Activated gamma-delta T cell treated with anti-CD3 and anti-CD28 coated beads, Interleukin-2, amount 50 U/mL, for 16 hours (primary cell): ENCODE measurements at regions not wholly inside any gene's neighbourhood (a gene's known extent, or its start where the extent isn't known, plus 50 kb on each side); places are given as distances from the start of the nearest gene placed in this dataset.
"Not testable (repeated sequence)": the region's sequence is repeated elsewhere in the genome, so short reads cannot be mapped to it uniquely, and the experiment has no call there.

Experiments
- DNase-seq: peaks from one replicate; pipeline ENCODE4 v3.0.0-alpha.2; 2020; ENCODE audit warnings: low read depth

DNA sequence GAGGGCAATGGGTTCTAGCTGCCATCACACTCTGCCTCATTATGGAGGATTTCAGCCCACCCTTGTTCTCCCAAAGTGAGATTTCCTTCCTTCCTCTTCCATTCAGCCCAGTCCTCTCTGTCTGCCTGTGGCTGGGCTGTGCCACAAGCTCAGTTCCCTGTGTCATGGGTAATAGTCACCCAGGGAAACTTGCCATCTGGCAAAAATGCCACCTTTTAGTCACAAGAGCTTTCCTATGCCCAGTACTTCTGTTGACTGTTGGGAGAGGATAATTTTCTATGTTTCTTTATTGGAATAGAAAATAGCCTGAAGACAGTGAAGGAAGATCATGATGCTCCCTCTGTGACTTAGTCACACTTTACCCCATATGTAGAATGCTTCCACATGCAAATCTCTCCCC, 71.4 kb downstream of the TLR4 start:
- DNase-seq = no peak

DNA sequence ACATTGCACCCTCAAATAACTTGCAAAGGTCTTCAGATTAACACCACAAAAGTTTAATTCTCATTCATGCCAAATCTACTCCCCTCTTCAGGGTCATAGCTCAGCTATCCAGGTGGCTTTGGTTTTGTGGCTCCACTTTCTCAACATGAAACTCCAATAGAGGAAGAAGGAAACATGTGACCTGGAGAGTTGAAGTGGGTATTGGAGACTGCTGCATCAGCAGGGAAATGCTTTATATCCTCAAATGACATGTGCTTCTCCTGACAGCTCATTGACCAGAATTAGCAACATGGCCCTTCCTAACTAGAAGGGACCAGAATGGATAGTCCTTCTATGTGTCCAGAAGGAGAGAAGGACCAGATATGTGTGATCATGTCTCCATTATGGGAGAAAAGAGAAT, 73.6 kb downstream of the TLR4 start:
- no peak for DNase-seq

DNA sequence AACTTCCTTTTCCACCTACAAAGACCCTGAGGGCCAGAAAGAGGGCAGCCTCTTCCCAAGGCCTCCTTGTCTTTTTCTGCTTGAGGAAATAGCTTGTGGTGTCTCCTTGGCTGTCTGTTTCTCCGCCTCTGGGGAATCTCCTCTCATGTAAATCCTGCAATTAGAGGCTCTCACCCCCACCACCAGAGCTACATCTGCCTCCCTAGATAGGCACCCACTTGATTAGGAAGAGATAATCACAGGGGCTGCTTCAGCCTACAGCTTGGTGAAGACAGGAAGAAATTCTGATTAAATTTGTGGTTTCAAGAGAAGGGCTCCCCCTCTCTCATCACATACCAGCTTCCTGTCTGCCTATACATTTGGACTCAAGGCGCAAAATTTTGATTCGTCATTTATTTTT, 75.6 kb downstream of the TLR4 start:
- DNase-seq = no peak

- DNase-seq = peak; percentile 9
Measured at GRCh38 chr9:117782931-117783788, 79.0 kb downstream of the TLR4 start.

- peak; percentile 1 for DNase-seq
Measured at GRCh38 chr9:117783828-117784227, 79.6 kb downstream of the TLR4 start.

GRCh38 chr9:117784996-117785395, 80.8 kb downstream of the TLR4 start:
- DNase-seq = no peak

- DNase-seq = no peak
Measured at GRCh38 chr9:117787746-117788145, 83.5 kb downstream of the TLR4 start.

DNA sequence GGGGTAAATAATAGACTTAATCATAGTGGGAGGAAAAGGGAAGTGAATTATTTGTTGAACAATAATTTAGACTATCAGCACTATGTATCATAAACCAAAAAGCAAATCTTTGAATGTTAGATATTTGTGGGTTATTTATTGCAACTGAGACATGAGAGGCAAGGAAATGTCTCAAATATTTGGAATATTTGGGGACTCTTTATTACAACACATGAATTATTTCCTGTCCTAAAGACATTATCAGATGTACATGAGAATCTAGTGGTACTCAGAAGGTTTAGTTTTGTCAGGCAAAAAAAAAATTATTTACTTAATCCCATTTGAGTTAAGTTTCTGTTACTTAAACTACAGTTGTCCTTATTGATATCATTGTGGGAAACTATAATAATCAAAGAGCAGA, 91.1 kb downstream of the TLR4 start:
- no peak for DNase-seq

GRCh38 chr9:117796681-117797080, 92.5 kb downstream of the TLR4 start:
- DNase-seq = no peak

- DNase-seq = no peak
Measured at GRCh38 chr9:117800389-117800788, 96.2 kb downstream of the TLR4 start.

GRCh38 chr9:117809751-117810150, 105.5 kb downstream of the TLR4 start:
- DNase-seq = no peak

- DNase-seq = no peak
Measured at GRCh38 chr9:117815315-117815714, 111.1 kb downstream of the TLR4 start.

- no peak for DNase-seq
Measured at GRCh38 chr9:117815948-117816347, 111.7 kb downstream of the TLR4 start.

GRCh38 chr9:117821954-117822353, 117.8 kb downstream of the TLR4 start:
- no peak for DNase-seq

DNA sequence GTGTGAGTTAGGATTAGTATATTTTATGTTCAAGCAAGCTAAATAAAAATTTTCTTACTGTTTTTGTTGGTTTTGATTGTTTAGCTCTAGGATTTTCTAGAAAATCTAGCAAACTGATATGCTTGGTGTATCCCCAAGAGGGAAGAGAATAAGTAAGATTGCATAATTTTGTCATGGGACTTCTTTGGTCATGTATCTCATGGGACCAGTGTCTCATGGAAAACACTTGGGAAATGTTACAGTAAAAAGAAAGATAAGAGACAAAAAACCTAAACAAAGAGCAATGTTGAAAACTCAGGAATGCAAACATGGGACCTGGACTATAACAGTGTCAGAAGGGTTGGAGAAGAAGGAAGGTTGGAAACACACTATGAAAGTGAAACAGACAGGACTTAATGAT, 119.4 kb downstream of the TLR4 start:
- no peak for DNase-seq

- peak; percentile 14 for DNase-seq
Measured at GRCh38 chr9:117825609-117826347, 121.6 kb downstream of the TLR4 start.

GRCh38 chr9:117826837-117827236, 122.6 kb downstream of the TLR4 start:
- no peak for DNase-seq

DNA sequence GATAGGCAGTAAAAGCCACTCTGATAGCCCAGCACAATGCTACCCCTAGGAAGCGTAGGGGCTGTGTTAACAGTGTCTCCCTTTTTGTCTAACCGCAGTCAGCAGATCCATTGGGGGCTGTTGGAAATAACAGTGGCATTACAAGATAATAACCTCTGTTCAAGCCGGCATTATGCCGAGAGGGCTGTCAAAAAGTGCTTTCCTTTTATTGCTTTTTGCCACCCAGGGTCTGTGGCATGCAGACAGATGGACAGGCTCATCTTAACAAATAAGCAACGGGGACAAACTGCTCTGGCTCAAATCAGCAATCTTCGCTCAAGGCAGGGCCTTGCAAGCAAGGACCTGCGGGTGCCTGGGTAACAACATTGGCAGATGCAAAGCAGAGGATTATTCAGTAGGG, 123.3 kb downstream of the TLR4 start:
- no peak for DNase-seq

DNA sequence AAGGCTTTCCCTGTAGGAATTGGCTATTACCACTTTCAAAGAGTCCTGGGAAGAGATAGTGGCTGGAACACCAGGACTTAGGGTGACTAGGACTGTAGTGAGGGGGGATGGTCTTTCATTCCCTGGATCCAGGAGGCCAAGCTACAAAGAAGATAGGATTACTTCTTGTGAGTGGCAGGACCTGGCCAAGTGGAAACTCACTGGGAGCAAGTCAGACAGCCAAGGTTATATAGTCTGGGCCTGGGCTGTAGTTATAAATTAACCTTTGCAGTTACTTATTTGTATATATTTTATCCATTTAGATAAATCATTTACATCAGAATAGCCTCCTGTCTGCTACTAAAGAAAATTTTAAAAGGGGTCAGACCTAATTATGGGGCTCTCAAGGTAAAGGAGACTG, 124.3 kb downstream of the TLR4 start:
- no peak for DNase-seq

DNA sequence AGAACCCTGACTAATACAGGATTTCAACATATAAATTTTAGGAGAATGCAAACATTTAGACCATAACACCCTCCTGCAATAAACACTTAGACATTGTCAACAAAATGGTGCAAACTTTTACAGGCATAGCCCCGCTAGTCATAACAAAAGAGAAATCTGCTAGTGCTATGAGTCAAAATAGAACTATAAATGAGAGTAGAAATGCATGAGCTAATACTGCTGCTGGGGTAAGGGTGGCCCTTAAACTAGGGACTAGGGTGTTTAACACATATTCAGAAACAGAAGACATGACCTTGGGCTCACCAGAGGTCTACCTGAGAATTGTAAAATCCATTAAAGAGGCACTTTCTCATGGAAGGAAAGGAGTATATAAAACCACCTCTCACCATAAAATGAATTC, 131.6 kb downstream of the TLR4 start:
- no peak for DNase-seq

DNA sequence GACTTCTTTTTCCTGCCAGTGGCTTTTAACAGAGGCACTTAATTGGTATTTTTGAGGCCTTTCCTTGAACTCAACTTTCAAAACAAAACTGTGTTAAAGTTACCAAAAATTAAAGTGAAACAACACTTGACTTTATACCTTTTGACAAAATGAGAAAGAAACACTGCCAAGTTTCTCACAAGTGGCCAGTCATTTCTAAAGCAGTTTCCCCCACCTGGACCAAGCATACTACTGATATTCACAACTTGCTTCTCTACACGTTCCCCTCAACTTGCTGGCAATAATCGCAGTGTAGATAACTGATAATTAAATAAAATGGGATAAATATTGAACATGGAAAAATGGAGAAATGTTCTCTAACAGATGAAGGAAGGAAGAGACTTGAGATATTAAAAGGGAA, 135.7 kb downstream of the TLR4 start:
- no peak for DNase-seq

GRCh38 chr9:117851836-117852461, 147.7 kb downstream of the TLR4 start:
- not testable (repeated sequence) for DNase-seq

- no peak for DNase-seq
Measured at GRCh38 chr9:117858561-117858960, 154.4 kb downstream of the TLR4 start.
